A549 (cell line): ENCODE measurements at regions not wholly inside any gene's neighbourhood (a gene's known extent, or its start where the extent isn't known, plus 50 kb on each side); places are given as distances from the start of the nearest gene placed in this dataset.

Source experiments
- ATAC-seq, 2 experiments: fragments of 200-7000 bp in 1 of 2; fragments of >200 bp in 1 of 2; cut with Nextera tagmentation in 1 of 2; cut with Tn5 transposase in 1 of 2; 3 replicates each; pipeline versions ENCODE4 v1.8.0 to v1.9.1; 2018 to 2020; ENCODE audit warnings: mild to moderate bottlenecking in 1 of 2, moderate library complexity in 1 of 2
- CTCF ChIA-PET: fragments of 300-600 bp; sonication (Branson Sonifier 250); formaldehyde crosslinking; extraction: SDS; loops from one replicate; lab custom pipeline; 2021; ENCODE audit warnings: antibody characterized with exemption, inconsistent platforms; lab: Yijun Ruan, JAX
- POLR2A ChIA-PET: fragments of 350-600 bp; formaldehyde crosslinking; extraction: SDS; loops from one replicate; lab custom pipeline; 2021; ENCODE audit warnings: antibody characterized with exemption, inconsistent platforms; lab: Yijun Ruan, JAX
- DNase-seq, 2 experiments: peaks; one replicate each; pipeline versions ENCODE4 v3.0.0 to v3.0.0-alpha.2; 2011 to 2016; ENCODE audit warnings: low read depth in 1 of 2, low spot score in 1 of 2
- FAIRE-seq: peaks from 2 replicates; lab custom pipeline; 2011; peaks lifted over from hg19 to GRCh38; lab: Jason Lieb, UNC
- H3K27ac ChIP-seq, 2 experiments: fragments of >200 bp; sonication (Bioruptor Twin); formaldehyde crosslinking; 3 replicates each; pipeline ENCODE4 v1.5.1; 2016 to 2017
- H3K4me1 ChIP-seq: fragments of >200 bp; sonication (Bioruptor Twin); formaldehyde crosslinking; 3 replicates; pipeline ENCODE4 v1.6.1; 2016
- H3K4me2 ChIP-seq: fragments of >200 bp; sonication (Bioruptor Twin); formaldehyde crosslinking; 3 replicates; pipeline ENCODE4 v1.6.1; 2016
- H3K4me3 ChIP-seq: fragments of >200 bp; sonication (Bioruptor Twin); formaldehyde crosslinking; 3 replicates; pipeline ENCODE4 v1.5.1; 2016
- H3K9me3 ChIP-seq: fragments of >200 bp; sonication (Bioruptor Twin); formaldehyde crosslinking; 3 replicates; pipeline ENCODE4 v1.6.1; 2016
- ATOH8 ChIP-seq: fragments of 250-450 bp; sonication (Bioruptor Pico); IDR thresholded peaks from 2 replicates; pipeline ENCODE4 v1.5.0; 2020; ENCODE audit warnings: low read depth, mild to moderate bottlenecking, moderate library complexity
- CHD2 ChIP-seq: fragments of 150-350 bp; IDR thresholded peaks from 2 replicates; pipeline ENCODE4 v1.6.1; 2014; ENCODE audit warnings: low read length; ENCODE audit not compliant: partially characterized antibody
- CTCF ChIP-seq: fragments of >200 bp; sonication (Bioruptor Twin); formaldehyde crosslinking; IDR thresholded peaks from 3 replicates; pipeline ENCODE4 v1.5.1; 2016
- E2F6 ChIP-seq: IDR thresholded peaks from 2 replicates; pipeline ENCODE4 v1.6.1; 2012; ENCODE audit warnings: low read depth, borderline replicate concordance
- EHF ChIP-seq: fragments of 250-450 bp; sonication (Bioruptor Pico); IDR thresholded peaks from 2 replicates; pipeline ENCODE4 v1.5.0; 2020; ENCODE audit warnings: mild to moderate bottlenecking
- ELK1 ChIP-seq: fragments of 150-350 bp; IDR thresholded peaks from 2 replicates; pipeline ENCODE4 v1.6.1; 2014; ENCODE audit warnings: low read depth, mild to moderate bottlenecking, low read length
- EP300 ChIP-seq, 2 experiments: fragments of >200 bp; sonication (Bioruptor Twin); formaldehyde crosslinking; IDR thresholded peaks; 2 replicates in 1 of 2; 3 replicates in 1 of 2; pipeline ENCODE4 v1.6.1; 2016 to 2017
- ESRRA ChIP-seq: fragments of 150-350 bp; IDR thresholded peaks from 2 replicates; pipeline ENCODE4 v1.6.1; 2014; ENCODE audit warnings: mild to moderate bottlenecking, low read length, borderline replicate concordance
- FOSB ChIP-seq: fragments of 250-450 bp; sonication (Bioruptor Pico); IDR thresholded peaks from 2 replicates; pipeline ENCODE4 v1.5.0; 2020; ENCODE audit warnings: mild to moderate bottlenecking, moderate library complexity
- FOSL2 ChIP-seq, 2 experiments: fragments of 450-650 bp in 1 of 2; fragments of >200 bp in 1 of 2; sonication (Bioruptor Twin) in 1 of 2; formaldehyde crosslinking; IDR thresholded peaks; 2 replicates each; pipeline versions ENCODE4 v1.5.0 to v1.6.1; 2016 to 2020; ENCODE audit warnings: mild to moderate bottlenecking in 1 of 2, moderate library complexity in 1 of 2
- FOXS1 ChIP-seq: fragments of 250-450 bp; sonication (Bioruptor Pico); IDR thresholded peaks from 2 replicates; pipeline ENCODE4 v1.5.0; 2020; ENCODE audit warnings: mild to moderate bottlenecking, moderate library complexity
- HDAC2 ChIP-seq: fragments of 200-600 bp; sonication (generic); IDR thresholded peaks from 2 replicates; pipeline ENCODE4 v1.6.1; 2016
- HOXB5 ChIP-seq: fragments of 250-450 bp; sonication (Bioruptor Pico); IDR thresholded peaks from 2 replicates; pipeline ENCODE4 v1.5.0; 2020; ENCODE audit warnings: mild to moderate bottlenecking, moderate library complexity
- KDM1A ChIP-seq: fragments of 200-600 bp; sonication (generic); IDR thresholded peaks from 2 replicates; pipeline ENCODE4 v1.6.1; 2016; ENCODE audit warnings: low read depth, mild to moderate bottlenecking
- MAFK ChIP-seq: fragments of 450-650 bp; IDR thresholded peaks from 2 replicates; pipeline ENCODE4 v1.6.1; 2014; ENCODE audit not compliant: partially characterized antibody
- MAX ChIP-seq: IDR thresholded peaks from 2 replicates; pipeline ENCODE4 v1.6.1; 2012
- NR3C1 ChIP-seq: fragments of >200 bp; sonication (Bioruptor Twin); formaldehyde crosslinking; IDR thresholded peaks from 3 replicates; pipeline ENCODE4 v1.6.1; 2017
- POLR2A ChIP-seq: IDR thresholded peaks from 2 replicates; pipeline ENCODE4 v1.6.1; 2012; ENCODE audit warnings: mild to moderate bottlenecking, low read length
- RAD21 ChIP-seq, 2 experiments: fragments of >200 bp in 1 of 2; sonication (Bioruptor Twin) in 1 of 2; formaldehyde crosslinking in 1 of 2; IDR thresholded peaks in 1 of 2; conservative IDR thresholded peaks in 1 of 2; 2 replicates in 1 of 2; 3 replicates in 1 of 2; pipeline ENCODE4 v1.6.1; 2012 to 2018; ENCODE audit warnings: inconsistent platforms in 1 of 2
- RARB ChIP-seq: fragments of 250-450 bp; sonication (Bioruptor Pico); IDR thresholded peaks from 2 replicates; pipeline ENCODE4 v1.8.0; 2021; ENCODE audit warnings: mild to moderate bottlenecking, moderate library complexity
- RNF2 ChIP-seq: fragments of 200-600 bp; sonication (generic); IDR thresholded peaks from 2 replicates; pipeline ENCODE4 v1.6.1; 2016; ENCODE audit warnings: low read depth, mild to moderate bottlenecking, antibody characterized with exemption, moderate library complexity, borderline replicate concordance
- SMC3 ChIP-seq: fragments of >200 bp; sonication (Bioruptor Twin); formaldehyde crosslinking; IDR thresholded peaks from 3 replicates; pipeline ENCODE4 v1.6.1; 2018; ENCODE audit warnings: inconsistent platforms
- SREBF2 ChIP-seq: fragments of 450-650 bp; IDR thresholded peaks from 2 replicates; pipeline ENCODE4 v1.6.1; 2014; ENCODE audit warnings: mild to moderate bottlenecking, moderate library complexity
- USF2 ChIP-seq: fragments of 450-650 bp; IDR thresholded peaks from 2 replicates; pipeline ENCODE4 v1.6.1; 2014; ENCODE audit warnings: antibody characterized with exemption
- ZNF302 ChIP-seq: fragments of 250-450 bp; sonication (Bioruptor Pico); IDR thresholded peaks from 2 replicates; pipeline ENCODE4 v1.9.0; 2021; ENCODE audit warnings: inconsistent platforms, mild to moderate bottlenecking, moderate library complexity
- ZSCAN20 ChIP-seq: fragments of 250-450 bp; sonication (Bioruptor Pico); IDR thresholded peaks from 2 replicates; pipeline ENCODE4 v1.8.0; 2022; ENCODE audit warnings: mild to moderate bottlenecking, moderate library complexity
- WGBS: methylation state at CpG from one replicate; pipeline ENCODE4 v1.1.6; 2017; ENCODE audit errors: missing lambda C conversion rate; 5-methylcytosine and 5-hydroxymethylcytosine counted together

GRCh38 chr2:126241001-126241400 is 415.0 kb upstream of the GYPC start:
- Histone ChIP-seq H3K27ac (no peak overlapping the region), H3K4me1 (no peaks in the 10 kb centered on the region), H3K4me2 (no peak overlapping the region), H3K9me3 (no peaks in the 10 kb centered on the region), H3K4me3 (no peak overlapping the region)
- CTCF ChIA-PET = no interaction called here
- FAIRE-seq = no peak
- POLR2A ChIA-PET = no interaction called here
- no peak for DNase-seq
- 2% methylated on average over 2 of the region's 2 CpGs for WGBS
- ATAC-seq = no peak
- TF ChIP-seq NR3C1 (no peak), POLR2A (no peak), FOXS1 (no peak), KDM1A (no peak)

GRCh38 chr2:126241411-126241810 is 414.5 kb upstream of the GYPC start:
- Histone ChIP-seq H3K27ac (no peak overlapping the region), H3K4me2 (no peak overlapping the region), H3K9me3 (no peaks in the 10 kb centered on the region)
- POLR2A ChIA-PET = no interaction called here
- DNase-seq = no peak
- TF ChIP-seq CHD2 = no peak
- no peak for TF ChIP-seq EP300 (IDR thresholded peaks at IDR 0.05)
- no peak for TF ChIP-seq E2F6
- no peak for TF ChIP-seq HDAC2
- no peak for TF ChIP-seq HOXB5 (CRISPR knock-in tag)
- TF ChIP-seq RNF2 = no peak
- no peak for TF ChIP-seq EHF
- no peak for TF ChIP-seq ESRRA
- TF ChIP-seq SREBF2 = no peak
- TF ChIP-seq RARB (CRISPR knock-in tag) = no peak
- no peak for TF ChIP-seq MAFK
- no peak for TF ChIP-seq KDM1A
- no peak for TF ChIP-seq MAX
- TF ChIP-seq, all 56 proteins: peak for 0
- no peak for ATAC-seq
- no peaks in the 10 kb centered on the region for H3K4me1 ChIP-seq
- CTCF ChIA-PET = no interaction called here
- FAIRE-seq = no peak
- 8% methylated on average over 4 of the region's 4 CpGs for WGBS
- no peak overlapping the region for H3K4me3 ChIP-seq

- no peaks in the 10 kb centered on the region for H3K9me3 ChIP-seq
- no peak overlapping the region for H3K4me3 ChIP-seq
- ATAC-seq (peak in 1 of 2 experiments; percentile 74; a peak in 2 of 6 replicates), DNase-seq (peak in 1 of 2 experiments; percentile 59), FAIRE-seq (no peak)
- ChIA-PET CTCF (interaction anchor here (0.8 to 1.6 kb wide), 5 partner anchors 11 to 532 kb away, joined by 3 to 4 read pairs (median 3); no protein-coding TSS in a partner anchor), POLR2A (no interaction called here)
- no peak overlapping the region for H3K27ac ChIP-seq
- WGBS = 2% methylated on average over 3 of the region's 3 CpGs
- H3K4me1 ChIP-seq = no peaks in the 10 kb centered on the region
- no peak for TF ChIP-seq FOSL2 (IDR thresholded peaks at IDR 0.05)
- TF ChIP-seq FOSL2 (CRISPR knock-in tag; IDR thresholded peaks at IDR 0.05) = no peak
- no peak for TF ChIP-seq ATOH8 (CRISPR knock-in tag)
- TF ChIP-seq FOSB (CRISPR knock-in tag) = no peak
- TF ChIP-seq SREBF2 = no peak
- no peak for TF ChIP-seq ZNF302 (CRISPR knock-in tag)
- TF ChIP-seq RNF2 = no peak
- no peak for TF ChIP-seq POLR2A
- no peak for TF ChIP-seq ZSCAN20 (CRISPR knock-in tag)
- no peak for TF ChIP-seq ELK1
- 0 out of 3 replicates have a peak, but pooled peaks have one; percentile 9 for TF ChIP-seq SMC3
- peak; percentile 28 to 51; a peak in 2 of 5 replicates for TF ChIP-seq RAD21 (conservative IDR thresholded peaks at IDR 0.05 in 1 of 2, IDR thresholded peaks at IDR 0.05 in 1 of 2)
- no peak for TF ChIP-seq USF2
- TF ChIP-seq CTCF = peak; percentile 15; the same call in 1 of the 3 replicates
- TF ChIP-seq E2F6 = no peak
- no peak overlapping the region for H3K4me2 ChIP-seq
Measured at GRCh38 chr2:126244937-126245336, 411.0 kb upstream of the GYPC start.
